Activated CD8-positive, alpha-beta memory T cell treated with anti-CD3 and anti-CD28 coated beads, Interleukin-2, amount 10 ng/mL, durations not matched to agents 7 days and 5 days (primary cell): ENCODE measurements at regions not wholly inside any gene's neighbourhood (a gene's known extent, or its start where the extent isn't known, plus 50 kb on each side); places are given as distances from the start of the nearest gene placed in this dataset.

Experiments
- ATAC-seq: fragments of 150-1000 bp; cut with Tn5 transposase; one replicate; pipeline ENCODE4 v1.10.0; 2021; ENCODE audit warnings: moderate library complexity
- CTCF ChIA-PET: fragments of 350-600 bp; sonication (Branson Sonifier 250); formaldehyde crosslinking; loops from one replicate; lab custom pipeline; 2021; ENCODE audit warnings: antibody characterized with exemption; lab: Charles Lee
- DNase-seq: peaks from one replicate; pipeline ENCODE4 v3.0.0-alpha.2; 2020
- H3K27ac Mint-ChIP-seq: one replicate; pipeline ENCODE4 v1.8.0; 2021; ENCODE audit warnings: mild to moderate bottlenecking, mixed read lengths
- H3K27me3 Mint-ChIP-seq: one replicate; pipeline ENCODE4 v1.8.0; 2021; ENCODE audit warnings: mixed read lengths
- H3K36me3 Mint-ChIP-seq: one replicate; pipeline ENCODE4 v1.8.0; 2021; ENCODE audit warnings: mild to moderate bottlenecking, mixed read lengths
- H3K4me1 Mint-ChIP-seq: one replicate; pipeline ENCODE4 v1.8.0; 2021; ENCODE audit warnings: mixed read lengths
- H3K4me3 Mint-ChIP-seq: one replicate; pipeline ENCODE4 v1.8.0; 2021; ENCODE audit warnings: mild to moderate bottlenecking, moderate library complexity, mixed read lengths
- H3K9me3 Mint-ChIP-seq: one replicate; pipeline ENCODE4 v1.8.0; 2022; ENCODE audit warnings: low read depth, mixed read lengths

DNA sequence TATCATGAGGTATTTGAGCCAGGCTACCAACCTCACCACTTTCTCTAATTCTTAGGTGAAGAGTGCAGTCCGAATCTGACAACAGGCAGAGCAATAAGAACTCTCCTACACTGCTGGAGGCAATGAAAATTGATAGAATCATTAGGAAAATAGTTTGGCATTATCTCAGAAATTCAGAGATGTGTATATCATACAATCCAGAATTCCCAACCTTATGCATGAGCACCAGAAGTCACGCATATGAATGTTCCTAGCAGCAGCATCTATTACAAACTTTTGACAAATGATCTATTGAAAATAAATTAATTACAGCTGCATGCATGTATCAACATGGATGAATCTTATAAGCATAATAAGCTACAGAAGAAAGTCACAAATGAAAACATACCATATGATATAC is 176.9 kb upstream of the CAMK1G start:
- Mint-ChIP-seq H3K4me1 (no peaks in the 10 kb centered on the region), H3K9me3 (no peaks in the 10 kb centered on the region), H3K4me3 (no peak overlapping the region), H3K27ac (no peak overlapping the region), H3K27me3 (peaks cover 27% of the 10 kb centered on the region), H3K36me3 (no peaks in the 10 kb centered on the region)
- CTCF ChIA-PET, result no interaction called here
- ATAC-seq (no peak), DNase-seq (no peak)

DNA sequence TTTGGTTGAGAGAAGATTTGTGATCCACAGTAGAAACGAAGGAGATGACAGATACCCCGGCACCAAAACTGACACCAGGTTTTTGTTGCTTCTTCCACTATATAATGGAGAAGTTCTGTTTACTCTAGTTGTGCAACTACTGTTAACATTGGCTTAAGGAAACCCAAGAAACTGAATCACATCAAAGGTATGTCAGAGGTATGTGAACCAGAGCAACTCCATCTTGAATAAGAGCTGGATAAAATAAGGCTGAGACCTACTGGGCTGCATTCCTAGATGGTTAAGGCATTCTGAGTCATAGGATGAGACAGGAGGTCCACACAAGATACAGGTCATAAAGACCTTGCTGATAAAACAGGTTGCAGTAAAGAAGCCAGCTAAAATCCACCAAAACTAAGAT is 173.7 kb upstream of the CAMK1G start:
- H3K36me3 Mint-ChIP-seq, result no peaks in the 10 kb centered on the region
- ATAC-seq (no peak), DNase-seq (no peak)
- H3K27me3 Mint-ChIP-seq, result peaks cover 41% of the 10 kb centered on the region
- H3K9me3 Mint-ChIP-seq, result no peaks in the 10 kb centered on the region
- CTCF ChIA-PET, result no interaction called here
- no peaks in the 10 kb centered on the region for H3K4me1 Mint-ChIP-seq
- H3K27ac Mint-ChIP-seq, result no peak overlapping the region
- no peak overlapping the region for H3K4me3 Mint-ChIP-seq

DNA sequence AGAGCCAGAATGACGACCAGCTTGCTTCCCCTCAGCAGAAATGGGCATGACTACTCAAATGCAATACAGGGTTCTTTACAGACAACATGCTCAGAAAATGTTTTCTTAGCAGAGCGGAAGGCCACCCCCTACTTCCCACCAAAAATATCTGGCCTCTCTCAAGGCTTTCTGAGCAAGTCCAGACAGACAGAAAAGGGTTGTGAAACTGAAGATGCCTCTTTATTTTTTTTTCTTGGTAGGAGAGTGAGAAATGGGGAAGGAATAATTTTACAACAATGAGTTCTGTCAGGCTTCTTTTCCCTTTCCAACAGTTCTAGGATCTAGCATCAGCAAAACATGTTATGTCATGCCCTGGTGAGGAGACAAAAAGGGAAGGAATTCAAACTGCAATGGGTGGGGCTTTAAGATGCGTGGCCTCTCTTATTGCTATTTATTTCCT is 172.0 kb upstream of the CAMK1G start:
- DNase-seq (no peak), ATAC-seq (no peak)
- Mint-ChIP-seq H3K9me3 (no peaks in the 10 kb centered on the region), H3K27me3 (peaks cover 32% of the 10 kb centered on the region), H3K4me1 (no peaks in the 10 kb centered on the region), H3K36me3 (no peaks in the 10 kb centered on the region), H3K4me3 (no peak overlapping the region), H3K27ac (no peak overlapping the region)
- CTCF ChIA-PET, result no interaction called here

DNA sequence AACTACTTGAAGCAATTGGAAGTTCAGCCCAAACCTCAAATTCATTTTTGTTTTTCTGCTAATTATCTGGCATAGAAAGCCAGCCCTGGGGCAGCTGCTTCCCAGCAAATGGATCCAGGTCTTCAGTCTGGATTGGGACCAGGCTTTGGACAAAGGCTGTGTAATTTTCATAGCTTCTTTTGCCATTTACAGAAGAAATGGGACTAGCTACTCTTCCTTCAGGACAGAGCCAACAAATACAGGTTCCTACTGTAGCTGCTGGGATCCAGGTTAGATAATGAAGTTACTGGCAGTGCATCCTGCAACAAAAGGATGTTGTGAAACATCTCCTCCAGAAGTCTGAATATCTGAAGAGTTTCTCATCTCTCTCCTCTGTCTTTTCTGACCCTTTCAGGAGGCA is 171.5 kb upstream of the CAMK1G start:
- DNase-seq (no peak), ATAC-seq (no peak)
- CTCF ChIA-PET, result no interaction called here
- Mint-ChIP-seq H3K36me3 (no peaks in the 10 kb centered on the region), H3K9me3 (no peaks in the 10 kb centered on the region), H3K4me3 (no peak overlapping the region), H3K4me1 (no peaks in the 10 kb centered on the region), H3K27ac (no peak overlapping the region), H3K27me3 (peaks cover 32% of the 10 kb centered on the region)

DNA sequence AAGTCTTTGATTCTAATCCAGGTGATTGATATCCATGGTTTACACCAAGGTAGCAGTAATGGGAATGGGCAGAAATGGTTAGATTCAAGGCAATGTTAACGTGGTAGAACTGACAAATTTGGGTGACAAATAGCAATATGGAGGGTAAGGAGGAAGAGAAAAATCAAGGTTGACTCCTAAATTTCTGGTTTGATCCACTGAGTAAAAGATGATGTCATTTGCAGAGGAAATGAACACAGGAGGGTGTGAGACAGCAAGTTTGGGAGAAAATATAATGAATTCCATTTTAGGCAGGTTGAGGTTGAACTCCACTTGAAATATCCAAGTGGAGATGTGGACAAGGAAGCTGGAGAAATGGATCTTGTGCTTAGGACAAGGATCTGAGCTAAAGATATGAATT is 170.9 kb upstream of the CAMK1G start:
- peaks cover 32% of the 10 kb centered on the region for H3K27me3 Mint-ChIP-seq
- H3K4me3 Mint-ChIP-seq, result no peak overlapping the region
- no peaks in the 10 kb centered on the region for H3K4me1 Mint-ChIP-seq
- CTCF ChIA-PET, result no interaction called here
- no peak overlapping the region for H3K27ac Mint-ChIP-seq
- ATAC-seq (no peak), DNase-seq (no peak)
- H3K9me3 Mint-ChIP-seq, result no peaks in the 10 kb centered on the region
- no peaks in the 10 kb centered on the region for H3K36me3 Mint-ChIP-seq

DNA sequence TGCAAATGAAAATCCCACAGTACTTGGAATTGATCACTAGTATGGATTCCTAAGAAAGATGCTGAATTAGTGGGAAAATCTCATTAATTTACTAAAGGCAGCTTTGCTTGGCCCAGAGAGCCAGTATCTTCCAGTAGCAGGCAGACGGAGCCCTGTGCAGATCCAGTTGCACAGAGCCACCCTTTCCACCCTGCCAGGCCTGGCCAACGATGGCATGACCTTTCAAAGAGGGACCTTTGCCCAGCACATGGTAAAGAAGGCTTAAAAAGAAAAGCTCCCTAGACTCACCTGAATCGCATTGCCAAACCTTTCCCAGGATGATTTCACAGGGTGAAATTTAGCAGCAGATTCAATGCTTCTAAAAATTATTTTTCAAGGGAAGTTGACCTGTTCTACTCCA is 170.5 kb upstream of the CAMK1G start:
- DNase-seq (no peak), ATAC-seq (no peak)
- Mint-ChIP-seq H3K9me3 (no peaks in the 10 kb centered on the region), H3K4me1 (no peaks in the 10 kb centered on the region), H3K27me3 (peaks cover 28% of the 10 kb centered on the region), H3K27ac (no peak overlapping the region), H3K36me3 (no peaks in the 10 kb centered on the region), H3K4me3 (no peak overlapping the region)
- CTCF ChIA-PET, result no interaction called here

DNA sequence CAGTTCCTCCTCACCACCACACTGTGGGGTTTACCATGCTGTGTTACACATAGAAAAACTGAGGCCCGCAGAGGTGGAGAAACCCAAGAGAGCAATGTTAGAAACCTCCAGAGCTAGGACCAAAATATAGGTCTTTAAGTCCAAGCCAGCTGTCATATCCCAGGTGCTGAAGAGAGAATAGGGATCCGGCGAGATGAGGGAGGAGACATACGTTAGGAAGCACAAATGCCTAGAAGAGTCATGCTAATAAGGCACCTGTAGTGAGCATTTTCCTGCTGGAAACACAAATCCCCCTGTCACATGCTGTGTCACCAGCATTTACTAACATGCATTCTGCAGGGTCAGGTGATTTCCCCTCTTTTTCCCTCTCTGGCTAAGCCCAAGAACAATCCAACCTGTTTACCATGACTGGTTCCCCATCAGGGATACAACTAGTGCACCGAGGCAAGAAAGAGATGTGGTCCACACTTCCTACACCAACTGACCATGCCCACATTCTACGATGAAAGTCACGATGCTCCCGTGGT is 168.6 kb upstream of the CAMK1G start:
- no peak for ATAC-seq
- DNase-seq, result no peak
- Mint-ChIP-seq H3K4me3 (no peak overlapping the region), H3K4me1 (no peaks in the 10 kb centered on the region), H3K27ac (no peak overlapping the region), H3K9me3 (no peaks in the 10 kb centered on the region), H3K36me3 (no peaks in the 10 kb centered on the region), H3K27me3 (peaks cover 28% of the 10 kb centered on the region)
- CTCF ChIA-PET, result no interaction called here

DNA sequence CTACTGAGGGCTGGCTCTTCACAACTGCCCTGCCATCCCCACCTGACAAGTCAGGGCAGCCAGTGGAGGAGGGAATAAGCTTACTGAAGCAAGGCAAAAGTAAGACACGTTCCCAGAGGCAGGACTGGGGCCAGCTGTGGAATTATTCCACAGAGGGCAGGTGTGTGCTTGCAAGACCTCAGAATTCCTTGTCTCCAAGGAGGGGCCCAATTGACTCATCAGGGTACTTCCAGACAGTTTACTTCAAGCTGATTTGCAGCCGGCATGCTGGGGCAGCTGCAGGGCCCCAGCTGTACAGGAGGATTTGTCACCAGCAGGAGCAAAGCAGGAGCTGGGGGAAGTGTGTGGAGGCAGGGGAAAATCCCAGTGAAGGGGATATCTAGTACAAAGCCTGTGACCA is 167.5 kb upstream of the CAMK1G start:
- Mint-ChIP-seq H3K4me3 (no peak overlapping the region), H3K4me1 (no peaks in the 10 kb centered on the region), H3K9me3 (no peaks in the 10 kb centered on the region), H3K27me3 (peaks cover 31% of the 10 kb centered on the region), H3K27ac (no peak overlapping the region), H3K36me3 (no peaks in the 10 kb centered on the region)
- DNase-seq (no peak), ATAC-seq (no peak)
- CTCF ChIA-PET, result no interaction called here

DNA sequence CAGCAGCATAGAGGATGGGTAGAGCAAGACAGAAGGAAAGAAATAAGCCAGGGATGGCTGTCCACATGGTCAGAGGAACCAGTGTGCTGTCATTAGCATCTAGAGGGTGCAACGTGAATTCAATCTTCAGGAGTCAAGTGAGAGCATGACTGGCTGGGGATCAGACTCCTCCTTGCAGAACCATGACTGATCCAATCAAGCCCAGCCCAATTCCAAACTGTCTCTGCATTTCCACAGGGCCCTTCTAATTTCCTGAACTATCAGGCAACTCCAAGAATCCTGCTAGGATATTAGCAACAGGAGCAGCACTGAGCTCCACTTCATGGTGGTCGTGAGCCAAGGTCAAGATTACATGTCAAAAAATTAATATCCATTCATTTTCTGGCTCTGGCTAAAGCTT is 166.8 kb upstream of the CAMK1G start:
- H3K4me3 Mint-ChIP-seq, result no peak overlapping the region
- H3K36me3 Mint-ChIP-seq, result no peaks in the 10 kb centered on the region
- H3K9me3 Mint-ChIP-seq, result no peaks in the 10 kb centered on the region
- DNase-seq, result no peak
- CTCF ChIA-PET, result no interaction called here
- no peaks in the 10 kb centered on the region for H3K4me1 Mint-ChIP-seq
- H3K27me3 Mint-ChIP-seq, result peaks cover 25% of the 10 kb centered on the region
- no peak for ATAC-seq
- H3K27ac Mint-ChIP-seq, result no peak overlapping the region

DNA sequence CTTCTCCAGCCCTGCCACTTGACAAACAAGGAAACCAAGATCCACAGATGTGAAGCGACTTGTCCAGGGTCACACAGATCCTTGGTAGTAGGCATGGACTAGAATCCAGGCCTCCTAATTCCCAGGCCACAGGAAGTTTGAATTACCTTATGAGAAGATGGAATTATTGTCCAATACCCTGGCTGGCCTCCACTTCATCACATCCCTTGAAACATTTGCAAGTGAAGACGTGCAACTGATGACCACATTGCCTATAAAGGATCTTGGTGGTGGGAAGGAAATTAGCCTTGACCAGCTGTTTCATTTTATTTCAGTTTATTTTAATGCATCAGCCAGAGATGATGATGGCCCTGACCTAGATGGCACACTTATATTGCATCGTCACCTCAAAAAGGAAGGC is 165.8 kb upstream of the CAMK1G start:
- no peak for ATAC-seq
- H3K36me3 Mint-ChIP-seq, result no peaks in the 10 kb centered on the region
- no peaks in the 10 kb centered on the region for H3K9me3 Mint-ChIP-seq
- H3K4me1 Mint-ChIP-seq, result no peaks in the 10 kb centered on the region
- H3K27ac Mint-ChIP-seq, result no peak overlapping the region
- DNase-seq, result no peak
- CTCF ChIA-PET, result no interaction called here
- peaks cover 16% of the 10 kb centered on the region for H3K27me3 Mint-ChIP-seq
- H3K4me3 Mint-ChIP-seq, result no peak overlapping the region

DNA sequence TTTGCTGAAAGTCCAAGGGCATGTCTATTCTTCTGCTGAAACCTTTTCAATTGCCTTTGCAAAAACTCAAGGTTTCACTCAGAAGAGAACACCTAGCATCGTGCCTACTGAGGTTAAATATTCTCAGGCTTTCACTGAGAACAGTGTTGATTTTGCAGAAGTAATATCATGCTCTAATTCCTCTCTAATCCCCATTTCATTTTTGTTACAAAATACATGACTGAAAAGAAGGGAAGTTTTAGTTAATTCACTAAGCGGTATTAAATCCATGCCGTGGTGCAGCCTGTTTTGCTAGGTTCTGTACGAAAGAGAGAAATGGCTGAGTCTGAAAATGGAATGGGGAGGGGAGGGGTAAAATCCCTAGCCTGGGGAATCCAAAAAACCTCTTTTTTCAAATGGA is 163.2 kb upstream of the CAMK1G start:
- Mint-ChIP-seq H3K36me3 (no peaks in the 10 kb centered on the region), H3K4me3 (no peak overlapping the region), H3K27ac (no peak overlapping the region), H3K9me3 (no peaks in the 10 kb centered on the region), H3K27me3 (peaks cover 16% of the 10 kb centered on the region), H3K4me1 (no peaks in the 10 kb centered on the region)
- CTCF ChIA-PET, result no interaction called here
- ATAC-seq, result no peak
- DNase-seq, result no peak

DNA sequence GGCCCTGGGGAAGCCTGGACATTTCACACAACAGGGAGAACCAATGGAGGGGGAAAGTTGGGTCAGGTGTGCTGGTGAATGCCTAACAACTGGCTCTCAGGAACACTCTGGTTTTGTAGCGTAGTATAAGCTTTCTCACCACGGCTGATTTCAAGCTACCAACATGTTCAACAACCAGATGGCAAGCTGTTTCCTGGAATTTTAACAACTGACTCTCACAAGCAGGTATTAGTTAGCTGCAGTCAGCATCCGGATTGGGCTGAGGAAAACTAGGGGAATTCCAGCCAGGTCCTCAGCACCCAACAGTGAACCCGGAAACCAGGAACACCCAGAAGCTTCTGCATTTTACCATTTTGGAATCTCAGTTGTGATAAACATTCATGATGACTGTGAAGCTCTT is 162.3 kb upstream of the CAMK1G start:
- Mint-ChIP-seq H3K4me3 (no peak overlapping the region), H3K27me3 (peaks cover 18% of the 10 kb centered on the region), H3K9me3 (no peaks in the 10 kb centered on the region), H3K36me3 (no peaks in the 10 kb centered on the region), H3K4me1 (no peaks in the 10 kb centered on the region), H3K27ac (no peak overlapping the region)
- DNase-seq, result no peak
- CTCF ChIA-PET, result no interaction called here
- no peak for ATAC-seq

DNA sequence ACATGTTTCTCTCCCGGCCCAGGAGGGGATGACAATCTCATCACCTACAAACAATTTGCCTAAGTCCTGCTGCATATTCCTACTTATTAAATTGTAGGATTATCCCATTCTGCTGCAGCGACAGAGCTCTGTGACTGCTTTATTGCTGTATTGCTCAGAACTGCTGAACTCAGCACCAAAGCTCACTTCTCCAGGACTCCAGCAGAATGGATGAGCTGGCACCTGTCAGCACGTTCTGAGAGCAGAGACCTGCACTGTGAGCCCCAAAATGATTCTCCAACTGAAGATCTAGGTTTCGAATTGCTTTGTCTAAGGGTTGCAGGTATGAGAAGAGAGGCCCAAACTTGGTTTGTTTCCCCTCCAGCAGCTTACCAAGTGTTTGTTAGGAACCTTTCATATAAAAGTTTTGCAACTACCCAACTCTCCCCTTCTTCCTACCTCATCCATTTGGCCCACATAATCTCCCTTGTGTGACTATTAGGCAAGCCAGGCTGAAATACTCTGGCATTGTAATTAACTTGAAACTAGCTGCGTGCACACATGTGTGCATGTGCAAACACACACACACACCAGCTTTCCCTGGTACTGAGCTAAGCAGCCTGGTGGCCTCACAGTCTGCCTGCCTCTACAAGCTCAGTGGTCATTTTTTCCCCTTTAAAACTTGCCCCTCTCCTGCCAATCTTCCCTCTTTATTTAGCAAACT is 161.4 kb upstream of the CAMK1G start:
- Mint-ChIP-seq H3K9me3 (no peaks in the 10 kb centered on the region), H3K27me3 (peaks cover 18% of the 10 kb centered on the region), H3K36me3 (no peaks in the 10 kb centered on the region), H3K4me1 (no peaks in the 10 kb centered on the region), H3K27ac (no peak overlapping the region), H3K4me3 (no peak overlapping the region)
- DNase-seq (no peak), ATAC-seq (no peak)
- CTCF ChIA-PET, result no interaction called here

DNA sequence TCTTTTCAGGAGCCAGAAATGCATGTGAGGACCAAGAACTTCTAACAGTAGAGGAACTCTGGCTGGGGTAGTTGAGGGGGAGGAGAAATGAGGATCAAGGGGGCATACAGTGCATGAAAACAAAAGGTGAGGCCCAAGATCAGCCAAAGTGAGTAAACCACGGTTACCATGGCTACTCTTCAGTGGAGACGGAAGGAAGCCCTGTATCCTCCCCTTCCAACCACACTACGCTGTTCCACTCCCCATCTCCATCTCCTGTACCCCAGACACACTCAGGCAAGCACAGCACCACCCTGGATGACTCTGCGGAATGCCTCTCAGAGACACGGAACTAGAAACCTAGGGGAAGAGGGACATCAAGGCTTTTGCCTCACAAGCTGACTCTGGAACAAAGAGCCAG is 157.6 kb upstream of the CAMK1G start:
- Mint-ChIP-seq H3K27me3 (peaks cover 8% of the 10 kb centered on the region), H3K9me3 (no peaks in the 10 kb centered on the region), H3K36me3 (no peaks in the 10 kb centered on the region), H3K4me1 (no peaks in the 10 kb centered on the region), H3K4me3 (no peak overlapping the region), H3K27ac (no peak overlapping the region)
- CTCF ChIA-PET, result no interaction called here
- ATAC-seq (no peak), DNase-seq (no peak)

DNA sequence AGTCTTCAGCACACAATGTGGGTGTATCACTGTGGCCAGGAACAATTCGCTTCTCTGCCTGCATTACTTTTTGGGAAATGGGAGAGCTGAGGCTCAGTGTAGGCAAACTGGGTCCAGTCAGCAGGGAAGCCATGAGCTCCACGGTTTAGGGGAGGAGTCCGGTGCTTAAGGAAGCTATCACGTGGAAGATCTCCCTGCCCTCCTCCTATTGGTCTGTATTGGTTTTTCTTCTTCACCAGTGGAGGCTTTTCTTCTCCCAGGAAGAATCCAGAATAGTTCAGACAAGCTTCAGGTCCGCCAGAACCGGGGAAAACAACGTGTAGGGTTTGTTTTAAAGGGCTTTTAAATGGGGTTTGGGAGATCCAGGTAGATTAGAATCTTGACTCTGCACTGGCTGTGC is 156.2 kb upstream of the CAMK1G start:
- Mint-ChIP-seq H3K4me3 (no peak overlapping the region), H3K27ac (no peak overlapping the region), H3K9me3 (no peaks in the 10 kb centered on the region), H3K4me1 (no peaks in the 10 kb centered on the region), H3K36me3 (no peaks in the 10 kb centered on the region), H3K27me3 (peaks cover 8% of the 10 kb centered on the region)
- CTCF ChIA-PET, result no interaction called here
- ATAC-seq (no peak), DNase-seq (no peak)
